HFFc6 (cell line): ENCODE measurements at regions not wholly inside any gene's neighbourhood (a gene's known extent, or its start where the extent isn't known, plus 50 kb on each side); places are given as distances from the start of the nearest gene placed in this dataset.

Experiments used
- DNase-seq: peaks from one replicate; pipeline ENCODE4 v3.0.0-alpha.2; 2018
- H3K27ac Mint-ChIP-seq: 2 replicates; pipeline ENCODE4 v1.8.0; 2020; ENCODE audit warnings: mild to moderate bottlenecking, mixed read lengths
- H3K27me3 Mint-ChIP-seq: 2 replicates; pipeline ENCODE4 v1.8.0; 2021; ENCODE audit warnings: mild to moderate bottlenecking, moderate library complexity, mixed read lengths; ENCODE audit not compliant: insufficient read depth
- H3K36me3 Mint-ChIP-seq: 2 replicates; pipeline ENCODE4 v1.8.0; 2021; ENCODE audit warnings: low read depth, mixed read lengths
- H3K4me1 Mint-ChIP-seq: 2 replicates; pipeline ENCODE4 v1.8.0; 2020; ENCODE audit warnings: low read depth, mixed read lengths
- H3K4me3 Mint-ChIP-seq: 2 replicates; pipeline ENCODE4 v1.8.0; 2020; ENCODE audit warnings: mild to moderate bottlenecking, moderate library complexity, mixed read lengths
- H3K9me3 Mint-ChIP-seq: 2 replicates; pipeline ENCODE4 v1.8.0; 2020; ENCODE audit warnings: mild to moderate bottlenecking, mixed read lengths
- TF ChIP-seq, protein P1 (sequence below): fragments of 200-600 bp; sonication (generic); IDR thresholded peaks from 2 replicates; pipeline ENCODE4 v1.5.0; 2021; ENCODE audit warnings: antibody characterized with exemption, mild to moderate bottlenecking

- Mint-ChIP-seq H3K4me3 (no peak overlapping the region), H3K4me1 (peaks cover 13% of the 10 kb centered on the region), H3K27me3 (peaks cover 5% of the 10 kb centered on the region; the same call in 1 of the 2 replicates), H3K27ac (no peak overlapping the region), H3K36me3 (0 out of 2 replicates have a peak, but pooled peaks cover 3% of the 10 kb centered on the region), H3K9me3 (peaks cover 9% of the 10 kb centered on the region)
- TF ChIP-seq, protein P1, sequence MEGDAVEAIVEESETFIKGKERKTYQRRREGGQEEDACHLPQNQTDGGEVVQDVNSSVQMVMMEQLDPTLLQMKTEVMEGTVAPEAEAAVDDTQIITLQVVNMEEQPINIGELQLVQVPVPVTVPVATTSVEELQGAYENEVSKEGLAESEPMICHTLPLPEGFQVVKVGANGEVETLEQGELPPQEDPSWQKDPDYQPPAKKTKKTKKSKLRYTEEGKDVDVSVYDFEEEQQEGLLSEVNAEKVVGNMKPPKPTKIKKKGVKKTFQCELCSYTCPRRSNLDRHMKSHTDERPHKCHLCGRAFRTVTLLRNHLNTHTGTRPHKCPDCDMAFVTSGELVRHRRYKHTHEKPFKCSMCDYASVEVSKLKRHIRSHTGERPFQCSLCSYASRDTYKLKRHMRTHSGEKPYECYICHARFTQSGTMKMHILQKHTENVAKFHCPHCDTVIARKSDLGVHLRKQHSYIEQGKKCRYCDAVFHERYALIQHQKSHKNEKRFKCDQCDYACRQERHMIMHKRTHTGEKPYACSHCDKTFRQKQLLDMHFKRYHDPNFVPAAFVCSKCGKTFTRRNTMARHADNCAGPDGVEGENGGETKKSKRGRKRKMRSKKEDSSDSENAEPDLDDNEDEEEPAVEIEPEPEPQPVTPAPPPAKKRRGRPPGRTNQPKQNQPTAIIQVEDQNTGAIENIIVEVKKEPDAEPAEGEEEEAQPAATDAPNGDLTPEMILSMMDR: no peak
- DNase-seq: no peak
Observed at GRCh38 chr6:168162366-168162765, 83.4 kb upstream of the FRMD1 start.

GRCh38 chr6:168161371-168161750 is 82.3 kb upstream of the FRMD1 start:
- H3K9me3 Mint-ChIP-seq: peaks cover 2% of the 10 kb centered on the region
- H3K36me3 Mint-ChIP-seq: no peaks in the 10 kb centered on the region
- TF ChIP-seq, protein P1: no peak
- peaks cover 5% of the 10 kb centered on the region; the same call in 1 of the 2 replicates for H3K27me3 Mint-ChIP-seq
- H3K4me1 Mint-ChIP-seq: peaks cover 21% of the 10 kb centered on the region
- DNase-seq: no peak
- no peak overlapping the region for H3K27ac Mint-ChIP-seq
- H3K4me3 Mint-ChIP-seq: no peak overlapping the region

DNA sequence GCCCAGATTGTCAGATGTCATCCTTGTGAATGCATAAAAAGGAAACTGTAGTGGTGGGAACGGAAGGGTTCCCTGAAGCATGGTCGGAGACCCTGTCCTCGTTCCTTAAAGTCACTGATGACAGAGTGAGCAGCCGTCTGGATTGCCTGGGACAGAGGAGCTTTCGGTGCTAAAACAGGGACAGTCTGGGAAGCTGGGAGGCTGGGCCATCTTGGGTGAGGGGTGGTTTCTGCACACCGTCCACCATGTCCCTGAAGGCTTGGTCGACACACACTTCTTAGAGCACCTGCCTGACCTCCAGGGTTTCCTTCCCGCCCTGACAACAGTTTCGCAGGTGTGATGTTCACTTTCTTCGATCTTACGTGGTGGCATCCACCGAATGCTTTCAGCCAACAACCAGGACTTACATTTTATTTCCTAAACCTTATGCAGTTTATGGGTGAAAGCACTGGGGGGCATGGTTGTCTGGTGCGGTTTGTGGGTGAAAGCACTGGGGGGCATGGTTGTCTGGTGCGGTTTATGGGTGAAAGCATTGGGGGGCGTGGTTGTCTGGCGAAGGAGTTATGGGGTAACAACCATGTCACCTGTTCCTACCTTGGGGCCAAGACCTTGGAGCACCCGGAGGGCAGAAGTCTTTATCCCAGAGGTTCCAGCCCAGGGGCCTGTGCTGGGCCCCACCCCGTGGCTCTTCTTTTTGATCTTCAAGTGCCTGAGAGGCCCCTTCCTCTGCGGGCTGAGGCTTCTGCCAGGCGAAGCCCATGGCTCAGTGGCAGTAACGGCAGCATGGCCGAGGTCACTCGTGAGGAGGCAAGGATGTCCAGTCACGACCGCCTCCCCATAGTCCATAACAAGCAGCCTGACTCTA is 81.7 kb upstream of the FRMD1 start:
- no peaks in the 10 kb centered on the region for H3K36me3 Mint-ChIP-seq
- H3K27ac Mint-ChIP-seq: no peak overlapping the region
- H3K4me3 Mint-ChIP-seq: no peak overlapping the region
- H3K4me1 Mint-ChIP-seq: peaks cover 21% of the 10 kb centered on the region
- peaks cover 7% of the 10 kb centered on the region; the same call in 1 of the 2 replicates for H3K27me3 Mint-ChIP-seq
- TF ChIP-seq, protein P1: no peak
- H3K9me3 Mint-ChIP-seq: peaks cover 4% of the 10 kb centered on the region
- no peak for DNase-seq

DNA sequence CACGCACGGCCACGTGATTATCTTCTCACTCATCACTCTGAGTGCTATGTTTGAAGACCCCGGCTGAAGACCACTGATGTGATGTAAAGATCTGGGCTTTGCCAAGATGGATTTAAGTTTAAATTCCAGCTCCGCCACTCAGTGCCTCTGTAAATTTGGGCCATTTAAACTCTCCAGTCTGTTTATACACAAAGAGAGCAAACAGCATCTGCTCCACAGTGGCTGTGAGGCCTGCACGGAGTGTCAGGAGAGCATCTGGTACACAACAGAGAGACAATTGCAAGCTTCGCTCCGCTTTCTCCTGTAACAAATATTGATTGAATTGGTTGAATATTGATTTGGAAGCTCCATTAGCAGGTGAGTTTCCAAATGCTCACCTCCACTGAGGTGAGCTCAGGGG is 80.5 kb upstream of the FRMD1 start:
- Mint-ChIP-seq H3K36me3 (no peaks in the 10 kb centered on the region), H3K4me1 (peaks cover 30% of the 10 kb centered on the region), H3K4me3 (no peak overlapping the region), H3K27ac (no peak overlapping the region), H3K27me3 (peaks cover 8% of the 10 kb centered on the region), H3K9me3 (peaks cover 4% of the 10 kb centered on the region; the same call in 1 of the 2 replicates)
- DNase-seq: no peak
- TF ChIP-seq, protein P1: no peak

DNA sequence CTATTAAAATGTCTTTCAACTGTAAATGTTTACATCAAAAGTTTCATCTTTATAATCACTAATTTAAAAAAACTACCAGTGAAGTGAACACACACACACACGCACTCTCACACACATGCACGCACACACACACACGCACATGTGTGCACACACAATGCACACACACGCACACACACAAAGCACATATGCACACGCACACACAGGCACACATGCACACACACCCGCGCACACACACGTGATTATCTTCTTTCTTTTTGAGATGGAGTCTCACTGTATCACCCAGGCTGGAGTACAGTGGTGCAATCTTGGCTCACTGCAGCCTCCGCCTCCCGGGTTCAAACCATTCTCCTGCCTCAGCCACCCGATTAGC is 80.0 kb upstream of the FRMD1 start:
- Mint-ChIP-seq H3K4me1 (peaks cover 30% of the 10 kb centered on the region), H3K9me3 (peaks cover 4% of the 10 kb centered on the region; the same call in 1 of the 2 replicates), H3K27ac (no peak overlapping the region), H3K4me3 (no peak overlapping the region), H3K27me3 (peaks cover 8% of the 10 kb centered on the region), H3K36me3 (no peaks in the 10 kb centered on the region)
- TF ChIP-seq, protein P1: no peak
- no peak for DNase-seq
